ENCODE measurements at regions not wholly inside any gene's neighbourhood (a gene's known extent, or its start where the extent isn't known, plus 50 kb on each side); places are given as distances from the start of the nearest gene placed in this dataset.
"Not testable (repeated sequence)": the region's sequence is repeated elsewhere in the genome, so short reads cannot be mapped to it uniquely, and the experiment has no call there.

DNA sequence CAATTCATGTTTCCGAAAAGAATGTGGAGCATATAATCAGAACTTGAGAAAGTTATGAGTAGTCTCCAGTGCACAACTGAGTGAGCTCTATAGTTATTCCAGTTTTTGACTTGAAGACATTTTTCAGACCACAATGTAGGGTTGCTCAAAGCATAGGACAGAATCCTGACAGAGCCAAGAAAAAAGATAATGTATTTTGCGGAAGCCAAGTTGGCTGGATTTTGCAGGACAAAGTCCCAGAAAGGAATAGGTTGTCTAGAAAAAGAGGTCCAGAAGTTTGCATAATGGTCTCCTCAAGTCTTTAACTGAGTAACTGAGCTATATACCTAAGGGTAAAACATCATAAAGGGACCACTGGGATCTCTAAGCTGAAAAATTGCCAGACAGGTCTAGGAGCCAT, 1028.0 kb downstream of the TAF11L14 start:
- no peaks in the 10 kb centered on the region for H3K79me2 ChIP-seq (ENCODE audit: control insufficient read depth, low read length)
- no peaks in the 10 kb centered on the region for H3K9me2 ChIP-seq (replicated peaks; ENCODE audit: control insufficient read depth, low read length)
- H3K9me3 ChIP-seq (ENCODE audit: control insufficient read depth, insufficient read depth, low read length): no peaks in the 10 kb centered on the region
- no peak for TF ChIP-seq EZH2phosphoT487 (IDR thresholded peaks at IDR 0.05; ENCODE audit: borderline replicate concordance, low read length)
- TF ChIP-seq, protein P1, sequence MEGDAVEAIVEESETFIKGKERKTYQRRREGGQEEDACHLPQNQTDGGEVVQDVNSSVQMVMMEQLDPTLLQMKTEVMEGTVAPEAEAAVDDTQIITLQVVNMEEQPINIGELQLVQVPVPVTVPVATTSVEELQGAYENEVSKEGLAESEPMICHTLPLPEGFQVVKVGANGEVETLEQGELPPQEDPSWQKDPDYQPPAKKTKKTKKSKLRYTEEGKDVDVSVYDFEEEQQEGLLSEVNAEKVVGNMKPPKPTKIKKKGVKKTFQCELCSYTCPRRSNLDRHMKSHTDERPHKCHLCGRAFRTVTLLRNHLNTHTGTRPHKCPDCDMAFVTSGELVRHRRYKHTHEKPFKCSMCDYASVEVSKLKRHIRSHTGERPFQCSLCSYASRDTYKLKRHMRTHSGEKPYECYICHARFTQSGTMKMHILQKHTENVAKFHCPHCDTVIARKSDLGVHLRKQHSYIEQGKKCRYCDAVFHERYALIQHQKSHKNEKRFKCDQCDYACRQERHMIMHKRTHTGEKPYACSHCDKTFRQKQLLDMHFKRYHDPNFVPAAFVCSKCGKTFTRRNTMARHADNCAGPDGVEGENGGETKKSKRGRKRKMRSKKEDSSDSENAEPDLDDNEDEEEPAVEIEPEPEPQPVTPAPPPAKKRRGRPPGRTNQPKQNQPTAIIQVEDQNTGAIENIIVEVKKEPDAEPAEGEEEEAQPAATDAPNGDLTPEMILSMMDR (IDR thresholded peaks at IDR 0.05; ENCODE audit: low read depth, low read length, poor library complexity, severe bottlenecking): no peak
- H4K20me1 ChIP-seq (ENCODE audit: control insufficient read depth, insufficient read depth, low read depth, low read length): no peaks in the 10 kb centered on the region
- no peaks in the 10 kb centered on the region for H3K36me3 ChIP-seq (ENCODE audit: control insufficient read depth, low read length)
- no peaks in the 10 kb centered on the region for H3K27me3 ChIP-seq (ENCODE audit: control insufficient read depth, low read length)
- H3F3A ChIP-seq (ENCODE audit: control insufficient read depth, insufficient read depth): no peaks in the 10 kb centered on the region
- H3K4me3 ChIP-seq (ENCODE audit: low read length): no peak overlapping the region
- no peak overlapping the region for H3K4me2 ChIP-seq (ENCODE audit: low read length)
- H3K27ac ChIP-seq (ENCODE audit: low read depth, low read length): no peak overlapping the region
- H3K4me1 ChIP-seq (ENCODE audit: control insufficient read depth, low read length): no peaks in the 10 kb centered on the region

DNA sequence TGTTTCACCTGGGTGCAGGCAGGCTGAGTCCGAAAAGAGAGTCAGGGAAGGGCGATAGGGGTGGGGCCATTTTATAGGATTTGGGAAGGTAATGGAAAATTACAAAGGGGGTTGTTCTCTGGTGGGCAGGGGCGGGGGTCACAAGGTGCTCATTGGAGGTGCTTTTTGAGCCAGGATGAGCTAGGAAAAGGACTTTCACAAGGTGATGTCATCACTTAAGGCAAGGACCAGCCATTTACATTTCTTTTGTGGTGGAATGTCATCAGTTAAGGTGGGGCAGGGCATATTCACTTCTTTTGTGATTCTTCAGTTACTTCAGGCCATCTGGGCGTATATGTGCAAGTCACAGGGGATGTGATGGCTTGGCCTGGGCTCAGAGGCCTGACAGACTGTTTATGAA, 1040.0 kb downstream of the TAF11L14 start:
- not testable (repeated sequence) for H3K4me1 ChIP-seq (ENCODE audit: control insufficient read depth, low read length); H3K27ac ChIP-seq (ENCODE audit: low read depth, low read length); H3K4me3 ChIP-seq (ENCODE audit: low read length); H4K20me1 ChIP-seq (ENCODE audit: control insufficient read depth, insufficient read depth, low read depth, low read length); H3K27me3 ChIP-seq (ENCODE audit: control insufficient read depth, low read length); H3K36me3 ChIP-seq (ENCODE audit: control insufficient read depth, low read length); H3K79me2 ChIP-seq (ENCODE audit: control insufficient read depth, low read length); H3F3A ChIP-seq (ENCODE audit: control insufficient read depth, insufficient read depth); H3K9me3 ChIP-seq (ENCODE audit: control insufficient read depth, insufficient read depth, low read length); H3K9me2 ChIP-seq (replicated peaks; ENCODE audit: control insufficient read depth, low read length); H3K4me2 ChIP-seq (ENCODE audit: low read length)

DNA sequence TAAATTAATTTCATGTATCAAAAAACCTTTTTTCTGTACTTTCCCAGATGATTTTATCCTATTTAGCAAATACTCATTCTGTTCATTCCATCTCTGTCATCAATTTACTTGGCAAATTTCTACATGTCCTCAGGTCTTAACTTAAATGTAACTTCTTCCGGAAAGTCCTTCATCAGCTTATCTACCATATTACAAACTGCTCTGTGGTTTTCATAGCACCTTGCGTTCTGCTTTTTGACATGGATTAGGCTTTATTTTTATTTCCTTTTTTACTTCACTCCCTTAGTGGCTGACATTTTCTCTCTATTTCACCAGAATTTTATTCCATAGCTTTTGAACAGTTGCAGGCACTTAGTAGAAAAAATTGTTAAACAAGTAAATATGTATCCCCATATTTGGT, 1040.8 kb downstream of the TAF11L14 start:
- no peaks in the 10 kb centered on the region for H3K4me1 ChIP-seq (ENCODE audit: control insufficient read depth, low read length)
- no peaks in the 10 kb centered on the region for H3F3A ChIP-seq (ENCODE audit: control insufficient read depth, insufficient read depth)
- no peak overlapping the region for H3K4me3 ChIP-seq (ENCODE audit: low read length)
- H3K79me2 ChIP-seq (ENCODE audit: control insufficient read depth, low read length): no peaks in the 10 kb centered on the region
- no peaks in the 10 kb centered on the region for H3K27me3 ChIP-seq (ENCODE audit: control insufficient read depth, low read length)
- no peaks in the 10 kb centered on the region for H3K36me3 ChIP-seq (ENCODE audit: control insufficient read depth, low read length)
- no peak overlapping the region for H3K4me2 ChIP-seq (ENCODE audit: low read length)
- H4K20me1 ChIP-seq (ENCODE audit: control insufficient read depth, insufficient read depth, low read depth, low read length): no peaks in the 10 kb centered on the region
- no peak overlapping the region for H3K27ac ChIP-seq (ENCODE audit: low read depth, low read length)
- no peaks in the 10 kb centered on the region for H3K9me2 ChIP-seq (replicated peaks; ENCODE audit: control insufficient read depth, low read length)
- no peaks in the 10 kb centered on the region for H3K9me3 ChIP-seq (ENCODE audit: control insufficient read depth, insufficient read depth, low read length)
- TF ChIP-seq, protein P1 (IDR thresholded peaks at IDR 0.05; ENCODE audit: low read depth, low read length, poor library complexity, severe bottlenecking): no peak
- TF ChIP-seq EZH2phosphoT487 (IDR thresholded peaks at IDR 0.05; ENCODE audit: borderline replicate concordance, low read length): no peak

DNA sequence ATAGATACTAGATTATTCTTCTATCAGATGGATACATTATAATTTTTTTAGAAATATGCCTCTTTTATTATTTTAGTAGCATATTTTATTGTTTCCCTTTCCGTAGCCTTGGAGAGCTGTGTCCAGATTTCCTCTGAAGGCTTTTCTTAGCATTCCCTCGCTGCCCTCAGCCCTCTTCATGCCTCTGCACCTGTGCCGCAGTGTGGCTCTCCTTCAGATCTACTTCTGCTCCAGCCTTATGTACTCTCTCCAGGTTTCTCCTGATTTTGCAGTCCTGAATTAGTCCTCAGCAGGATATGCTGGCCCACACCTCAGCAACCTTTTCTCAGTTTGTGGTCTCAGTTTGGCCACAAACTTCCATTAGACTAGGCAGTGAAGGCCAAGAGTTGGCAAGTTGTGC, 1052.0 kb downstream of the TAF11L14 start:
- Histone ChIP-seq H3K27ac (ENCODE audit: low read depth, low read length) (no peak overlapping the region), H3K4me3 (ENCODE audit: low read length) (no peak overlapping the region), H3K27me3 (ENCODE audit: control insufficient read depth, low read length) (no peaks in the 10 kb centered on the region), H3K79me2 (ENCODE audit: control insufficient read depth, low read length) (no peaks in the 10 kb centered on the region), H4K20me1 (ENCODE audit: control insufficient read depth, insufficient read depth, low read depth, low read length) (no peaks in the 10 kb centered on the region), H3K9me3 (ENCODE audit: control insufficient read depth, insufficient read depth, low read length) (no peaks in the 10 kb centered on the region), H3K9me2 (replicated peaks; ENCODE audit: control insufficient read depth, low read length) (no peaks in the 10 kb centered on the region), H3K36me3 (ENCODE audit: control insufficient read depth, low read length) (no peaks in the 10 kb centered on the region), H3F3A (ENCODE audit: control insufficient read depth, insufficient read depth) (no peaks in the 10 kb centered on the region), H3K4me1 (ENCODE audit: control insufficient read depth, low read length) (no peaks in the 10 kb centered on the region), H3K4me2 (ENCODE audit: low read length) (no peak overlapping the region)
- TF ChIP-seq EZH2phosphoT487 (IDR thresholded peaks at IDR 0.05; ENCODE audit: borderline replicate concordance, low read length): no peak
- TF ChIP-seq, protein P1 (IDR thresholded peaks at IDR 0.05; ENCODE audit: low read depth, low read length, poor library complexity, severe bottlenecking): no peak
